ENCODE measurements at regions not wholly inside any gene's neighbourhood (a gene's known extent, or its start where the extent isn't known, plus 50 kb on each side); places are given as distances from the start of the nearest gene placed in this dataset.

DNA sequence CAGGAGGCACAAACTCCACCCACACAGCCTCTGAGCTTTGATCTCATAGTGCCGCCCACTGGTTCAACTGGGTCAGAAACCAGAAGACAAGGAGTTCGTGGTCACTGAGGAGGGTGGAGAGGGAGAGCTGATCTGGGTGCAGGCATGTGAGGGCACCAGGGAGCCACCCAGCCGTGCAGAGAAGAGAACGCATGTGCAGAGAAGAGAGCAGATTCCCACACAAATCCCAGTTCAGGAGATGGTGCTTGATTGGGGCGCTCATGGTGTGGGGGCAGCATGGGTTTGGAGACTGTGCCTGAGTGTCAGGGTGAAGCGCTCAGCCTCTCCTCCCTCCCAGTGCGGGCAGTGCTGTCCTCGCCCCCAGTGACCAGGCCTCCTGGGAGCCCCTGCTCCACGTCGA lies 375.2 kb upstream of the MYT1L start:
- in situ Hi-C loops (cut with MboI): no loop called here
- BruUV-seq (replicated peaks): no TSS peak
- H2AFZ ChIP-seq (ENCODE audit: control insufficient read depth, low read depth, low read length): no peak overlapping the region

DNA sequence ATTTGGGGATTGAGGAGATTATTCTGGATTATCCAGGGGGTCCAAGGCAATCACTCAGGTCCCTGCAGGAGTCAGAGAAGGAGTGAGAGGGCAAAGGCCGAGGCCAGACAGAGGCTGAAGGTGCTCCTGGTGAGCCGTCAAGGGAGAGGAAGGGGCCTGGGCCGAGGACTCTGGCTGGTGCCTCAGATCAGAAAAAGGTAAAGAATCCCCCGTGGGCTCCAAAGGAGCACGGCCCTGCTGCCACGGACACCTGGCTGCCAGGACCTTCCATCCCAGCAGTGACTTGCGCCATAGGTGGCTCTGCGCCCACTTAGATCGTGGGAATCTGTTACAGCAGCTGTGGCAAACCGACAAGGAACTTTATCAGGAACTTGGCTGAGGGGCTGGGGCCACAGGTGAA lies 374.8 kb upstream of the MYT1L start:
- Histone ChIP-seq H3K36me3 (ENCODE audit: control insufficient read depth in 2 of 2, insufficient read depth in 2 of 2, low read length in 1 of 2) (no peaks in the 10 kb centered on the region), H3K4me3 (no peak overlapping the region), H2AFZ (ENCODE audit: control insufficient read depth, low read depth, low read length) (no peak overlapping the region), H3K4me1 (ENCODE audit: control insufficient read depth, insufficient read depth, low read length) (no peaks in the 10 kb centered on the region), H3K27me3 (replicated peaks in 1 of 2; ENCODE audit: control insufficient read depth in 2 of 2, insufficient read depth in 2 of 2, low read length in 1 of 2) (peaks cover 0 to 1% of the 10 kb centered on the region in 2 experiments; a peak in 1 of 4 replicates), H4K20me1 (ENCODE audit: control insufficient read depth, insufficient read depth) (no peaks in the 10 kb centered on the region), H3K27ac (ENCODE audit: control insufficient read depth, insufficient read depth) (no peak overlapping the region), H3K9ac (ENCODE audit: control insufficient read depth, insufficient read depth, low read length) (no peak overlapping the region), H3K9me3 (replicated peaks; ENCODE audit: control insufficient read depth, insufficient read depth, low read length) (no peaks in the 10 kb centered on the region), H3K4me2 (ENCODE audit: control insufficient read depth, insufficient read depth) (no peak overlapping the region), H3K79me2 (ENCODE audit: control insufficient read depth, insufficient read depth, low read length) (no peaks in the 10 kb centered on the region)
- ATAC-seq: no peak
- BruUV-seq (replicated peaks): no TSS peak
- RAD21 ChIA-PET (ENCODE audit: unreplicated experiment): no interaction called here
- intact Hi-C loops (cut with micrococcal nuclease; ENCODE audit: unreplicated experiment): no loop called here
- POLR2A ChIA-PET: no interaction called here
- WGBS (ENCODE audit: insufficient coverage, insufficient replicate concordance, low lambda C conversion rate, missing lambda C conversion rate): 35% methylated on average over 10 of the region's 10 CpGs
- CTCF ChIA-PET: no interaction called here
- no peak for DNase-seq (ENCODE audit: low read depth, low spot score)
- SMC1A ChIA-PET (ENCODE audit: uncharacterized antibody, unreplicated experiment): no interaction called here
- no peak for FAIRE-seq
- in situ Hi-C loops (cut with MboI): no loop called here
- TF ChIP-seq SIN3A (IDR thresholded peaks at IDR 0.05; ENCODE audit: low read depth, low read length): no peak
- no peak for TF ChIP-seq PML (IDR thresholded peaks at IDR 0.05; ENCODE audit: low read length)
- no peak for TF ChIP-seq MTA2 (IDR thresholded peaks at IDR 0.05; ENCODE audit: low read depth)
- no peak for TF ChIP-seq ESRRA (IDR thresholded peaks at IDR 0.05; ENCODE audit: low read length)
- no peak for TF ChIP-seq CEBPB (IDR thresholded peaks at IDR 0.05; ENCODE audit: borderline replicate concordance in 1 of 2, low read depth in 2 of 2, low read length in 2 of 2)
- TF ChIP-seq KDM1A (IDR thresholded peaks at IDR 0.05; ENCODE audit: borderline replicate concordance): no peak
- TF ChIP-seq, protein P1, sequence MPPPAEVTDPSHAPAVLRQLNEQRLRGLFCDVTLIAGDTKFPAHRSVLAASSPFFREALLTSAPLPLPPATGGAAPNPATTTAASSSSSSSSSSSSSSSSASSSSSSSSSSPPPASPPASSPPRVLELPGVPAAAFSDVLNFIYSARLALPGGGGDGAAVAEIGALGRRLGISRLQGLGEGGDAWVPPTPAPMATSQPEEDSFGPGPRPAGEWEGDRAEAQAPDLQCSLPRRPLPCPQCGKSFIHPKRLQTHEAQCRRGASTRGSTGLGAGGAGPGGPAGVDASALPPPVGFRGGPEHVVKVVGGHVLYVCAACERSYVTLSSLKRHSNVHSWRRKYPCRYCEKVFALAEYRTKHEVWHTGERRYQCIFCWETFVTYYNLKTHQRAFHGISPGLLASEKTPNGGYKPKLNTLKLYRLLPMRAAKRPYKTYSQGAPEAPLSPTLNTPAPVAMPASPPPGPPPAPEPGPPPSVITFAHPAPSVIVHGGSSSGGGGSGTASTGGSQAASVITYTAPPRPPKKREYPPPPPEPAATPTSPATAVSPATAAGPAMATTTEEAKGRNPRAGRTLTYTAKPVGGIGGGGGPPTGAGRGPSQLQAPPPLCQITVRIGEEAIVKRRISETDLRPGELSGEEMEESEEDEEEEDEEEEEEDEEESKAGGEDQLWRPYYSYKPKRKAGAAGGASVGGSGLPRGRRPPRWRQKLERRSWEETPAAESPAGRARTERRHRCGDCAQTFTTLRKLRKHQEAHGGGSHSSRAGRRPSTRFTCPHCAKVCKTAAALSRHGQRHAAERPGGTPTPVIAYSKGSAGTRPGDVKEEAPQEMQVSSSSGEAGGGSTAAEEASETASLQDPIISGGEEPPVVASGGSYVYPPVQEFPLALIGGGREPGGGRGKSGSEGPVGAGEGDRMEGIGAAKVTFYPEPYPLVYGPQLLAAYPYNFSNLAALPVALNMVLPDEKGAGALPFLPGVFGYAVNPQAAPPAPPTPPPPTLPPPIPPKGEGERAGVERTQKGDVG (CRISPR knock-in tag; IDR thresholded peaks at IDR 0.05): no peak
- TF ChIP-seq ZNF384 (IDR thresholded peaks at IDR 0.05; ENCODE audit: borderline replicate concordance, low read depth, low read length): no peak
- no peak for TF ChIP-seq SIX5 (IDR thresholded peaks at IDR 0.05; ENCODE audit: low read depth, low read length, severe bottlenecking)
- TF ChIP-seq RCOR1 (conservative IDR thresholded peaks at IDR 0.05; ENCODE audit: low read depth, low read length): no peak
- no peak for TF ChIP-seq JUND (IDR thresholded peaks at IDR 0.05; ENCODE audit: low read depth, low read length)

More for the DNA sequence above, 375.2 kb upstream of the MYT1L start:
- SMC1A ChIA-PET (ENCODE audit: uncharacterized antibody, unreplicated experiment): no interaction called here
- no peak overlapping the region for H3K9ac ChIP-seq (ENCODE audit: control insufficient read depth, insufficient read depth, low read length)
- no peak overlapping the region for H3K27ac ChIP-seq (ENCODE audit: control insufficient read depth, insufficient read depth)
- no peaks in the 10 kb centered on the region for H3K4me1 ChIP-seq (ENCODE audit: control insufficient read depth, insufficient read depth, low read length)
- CTCF ChIA-PET: no interaction called here
- H3K36me3 ChIP-seq (ENCODE audit: control insufficient read depth in 2 of 2, insufficient read depth in 2 of 2, low read length in 1 of 2): no peaks in the 10 kb centered on the region
- no peak for TF ChIP-seq ZNF217 (IDR thresholded peaks at IDR 0.05)
- no peak for TF ChIP-seq NBN (IDR thresholded peaks at IDR 0.05)
- TF ChIP-seq, protein P2, sequence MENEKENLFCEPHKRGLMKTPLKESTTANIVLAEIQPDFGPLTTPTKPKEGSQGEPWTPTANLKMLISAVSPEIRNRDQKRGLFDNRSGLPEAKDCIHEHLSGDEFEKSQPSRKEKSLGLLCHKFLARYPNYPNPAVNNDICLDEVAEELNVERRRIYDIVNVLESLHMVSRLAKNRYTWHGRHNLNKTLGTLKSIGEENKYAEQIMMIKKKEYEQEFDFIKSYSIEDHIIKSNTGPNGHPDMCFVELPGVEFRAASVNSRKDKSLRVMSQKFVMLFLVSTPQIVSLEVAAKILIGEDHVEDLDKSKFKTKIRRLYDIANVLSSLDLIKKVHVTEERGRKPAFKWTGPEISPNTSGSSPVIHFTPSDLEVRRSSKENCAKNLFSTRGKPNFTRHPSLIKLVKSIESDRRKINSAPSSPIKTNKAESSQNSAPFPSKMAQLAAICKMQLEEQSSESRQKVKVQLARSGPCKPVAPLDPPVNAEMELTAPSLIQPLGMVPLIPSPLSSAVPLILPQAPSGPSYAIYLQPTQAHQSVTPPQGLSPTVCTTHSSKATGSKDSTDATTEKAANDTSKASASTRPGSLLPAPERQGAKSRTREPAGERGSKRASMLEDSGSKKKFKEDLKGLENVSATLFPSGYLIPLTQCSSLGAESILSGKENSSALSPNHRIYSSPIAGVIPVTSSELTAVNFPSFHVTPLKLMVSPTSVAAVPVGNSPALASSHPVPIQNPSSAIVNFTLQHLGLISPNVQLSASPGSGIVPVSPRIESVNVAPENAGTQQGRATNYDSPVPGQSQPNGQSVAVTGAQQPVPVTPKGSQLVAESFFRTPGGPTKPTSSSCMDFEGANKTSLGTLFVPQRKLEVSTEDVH (IDR thresholded peaks at IDR 0.05; ENCODE audit: low read depth, partially characterized antibody): no peak
- H4K20me1 ChIP-seq (ENCODE audit: control insufficient read depth, insufficient read depth): no peaks in the 10 kb centered on the region
- H3K4me2 ChIP-seq (ENCODE audit: control insufficient read depth, insufficient read depth): no peak overlapping the region
- H3K79me2 ChIP-seq (ENCODE audit: control insufficient read depth, insufficient read depth, low read length): no peaks in the 10 kb centered on the region
- ATAC-seq (no peak), FAIRE-seq (no peak), DNase-seq (ENCODE audit: low read depth, low spot score) (no peak)
- RAD21 ChIA-PET (ENCODE audit: unreplicated experiment): no interaction called here
- POLR2A ChIA-PET: no interaction called here
- intact Hi-C loops (cut with micrococcal nuclease; ENCODE audit: unreplicated experiment): no loop called here
- no peak overlapping the region for H3K4me3 ChIP-seq
- no peaks in the 10 kb centered on the region for H3K9me3 ChIP-seq (replicated peaks; ENCODE audit: control insufficient read depth, insufficient read depth, low read length)
- 25% methylated on average over 10 of the region's 10 CpGs for WGBS (ENCODE audit: insufficient coverage, insufficient replicate concordance, low lambda C conversion rate, missing lambda C conversion rate)
- peaks cover 0 to 1% of the 10 kb centered on the region in 2 experiments; a peak in 1 of 4 replicates for H3K27me3 ChIP-seq (replicated peaks in 1 of 2; ENCODE audit: control insufficient read depth in 2 of 2, insufficient read depth in 2 of 2, low read length in 1 of 2)

All from GM12878 (cell line).